Endothelial cell of umbilical vein (primary cell): ENCODE measurements at regions not wholly inside any gene's neighbourhood (a gene's known extent, or its start where the extent isn't known, plus 50 kb on each side); places are given as distances from the start of the nearest gene placed in this dataset.

Experiments
- BruUV-seq: library from RNA; stranded (reverse); fragments of 400-500 nt; replicated peaks from 2 replicates; lab custom pipeline; 2021; lab: Mats Ljungman, UMichigan
- CTCF ChIA-PET: fragments of 300-600, 350-600 bp; sonication (Branson Sonifier 250); formaldehyde crosslinking; loops from one replicate; lab custom pipeline; 2021; ENCODE audit warnings: antibody characterized with exemption, inconsistent platforms; lab: Charles Lee
- POLR2A ChIA-PET: fragments of 300-600, 350-600 bp; sonication (Branson Sonifier 250); formaldehyde crosslinking; loops from one replicate; lab custom pipeline; 2021; ENCODE audit warnings: antibody characterized with exemption, inconsistent platforms; lab: Charles Lee
- DNase-seq: peaks from one replicate; pipeline ENCODE4 v3.0.0-alpha.2; 2011; ENCODE audit warnings: low read depth, low spot score
- FAIRE-seq: peaks from 2 replicates; lab custom pipeline; 2011; peaks lifted over from hg19 to GRCh38; lab: Jason Lieb, UNC
- H2AFZ ChIP-seq: 2 replicates; pipeline ENCODE4 v1.6.0; 2012; ENCODE audit warnings: low read depth, low read length, control low read depth, inconsistent platforms
- H3K27ac ChIP-seq: 2 replicates; pipeline ENCODE4 v1.5.1; 2011; ENCODE audit warnings: low read depth, mild to moderate bottlenecking, control low read depth, low read length, moderate library complexity; ENCODE audit not compliant: insufficient read depth
- H3K27me3 ChIP-seq, 2 experiments: 2 replicates each; pipeline versions ENCODE4 v1.6.0 to v1.6.1; 2011; ENCODE audit warnings: low read length in 2 of 2, mixed read lengths in 1 of 2; ENCODE audit not compliant: control insufficient read depth in 2 of 2, insufficient read depth in 2 of 2
- H3K36me3 ChIP-seq, 2 experiments: 2 replicates in 1 of 2; 3 replicates in 1 of 2; pipeline ENCODE4 v1.5.1; 2011; ENCODE audit warnings: low read length in 2 of 2, mild to moderate bottlenecking in 1 of 2, moderate library complexity in 1 of 2; ENCODE audit not compliant: control insufficient read depth in 2 of 2, insufficient read depth in 2 of 2; ENCODE audit errors: extremely low read depth in 1 of 2
- H3K4me1 ChIP-seq: 3 replicates; pipeline ENCODE4 v1.5.1; 2011; ENCODE audit warnings: mild to moderate bottlenecking, low read length; ENCODE audit not compliant: control insufficient read depth, insufficient read depth; ENCODE audit errors: extremely low read depth
- H3K4me2 ChIP-seq: 2 replicates; pipeline ENCODE4 v1.6.1; 2011; ENCODE audit warnings: low read length, control low read depth, mixed read lengths; ENCODE audit not compliant: insufficient read depth
- H3K4me3 ChIP-seq, 3 experiments: fragments of 200-600 bp in 1 of 3; sonication (generic), shearing (Covaris generic) in 1 of 3; replicated peaks in 1 of 3; 2 replicates each; pipeline ENCODE4 v1.5.1; 2011 to 2016; ENCODE audit warnings: control low read depth in 3 of 3, low read length in 3 of 3, mild to moderate bottlenecking in 2 of 3, inconsistent platforms in 1 of 3, low read depth in 1 of 3, moderate library complexity in 1 of 3; ENCODE audit not compliant: insufficient read depth in 1 of 3
- H3K79me2 ChIP-seq: 2 replicates; pipeline ENCODE4 v1.6.0; 2012; ENCODE audit warnings: low read length, inconsistent platforms; ENCODE audit not compliant: control insufficient read depth, insufficient read depth
- H3K9ac ChIP-seq: replicated peaks from 2 replicates; pipeline ENCODE3; 2011; ENCODE audit warnings: low read length, control low read depth; ENCODE audit not compliant: insufficient read depth; ENCODE audit errors: extremely low read depth
- H3K9me1 ChIP-seq: replicated peaks from 3 replicates; pipeline ENCODE4 v1.6.0; 2011; ENCODE audit warnings: mild to moderate bottlenecking, low read length; ENCODE audit not compliant: control insufficient read depth, insufficient read depth; ENCODE audit errors: extremely low read depth
- H3K9me3 ChIP-seq: replicated peaks from 2 replicates; pipeline ENCODE4 v1.5.1; 2012; ENCODE audit warnings: low read length, inconsistent platforms; ENCODE audit not compliant: control insufficient read depth, insufficient read depth
- H4K20me1 ChIP-seq: replicated peaks from 2 replicates; pipeline ENCODE3; 2011; ENCODE audit warnings: mild to moderate bottlenecking, low read length; ENCODE audit not compliant: control insufficient read depth, insufficient read depth; ENCODE audit errors: extremely low read depth
- FOS ChIP-seq: IDR thresholded peaks from 2 replicates; pipeline ENCODE4 v1.6.1; 2011; ENCODE audit warnings: mild to moderate bottlenecking, low read length, moderate library complexity, borderline replicate concordance; ENCODE audit not compliant: insufficient read depth
- GATA2 ChIP-seq: IDR thresholded peaks from 2 replicates; pipeline ENCODE4 v1.7.0; 2011; ENCODE audit warnings: low read depth, mild to moderate bottlenecking, moderate library complexity, mixed read lengths, low read length; ENCODE audit not compliant: insufficient read length, insufficient read depth
- POLR2A ChIP-seq: IDR thresholded peaks from 2 replicates; pipeline ENCODE4 v1.6.1; 2012; ENCODE audit warnings: low read depth, mild to moderate bottlenecking, control low read depth, low read length
- POLR2AphosphoS5 ChIP-seq: IDR thresholded peaks from 2 replicates; pipeline ENCODE4 v1.6.1; 2012; ENCODE audit warnings: low read depth, mild to moderate bottlenecking, control low read depth, low read length, moderate library complexity; ENCODE audit not compliant: insufficient read depth
- dilution Hi-C: fragments of 300-500 bp; cut with MboI; formaldehyde crosslinking; loops from one replicate; pipeline ENCODE4 v1.15.0; 2019; ENCODE audit warnings: low sequenced_read_pairs; ENCODE audit not compliant: extremely low pct_ligation_motif_present
- intact Hi-C: fragments of 100-400 bp; cut with micrococcal nuclease; formaldehyde crosslinking; loops from one replicate; pipeline ENCODE4 v1.10.0; 2022
- TF ChIP-seq, protein P1 (sequence below): IDR thresholded peaks from 2 replicates; pipeline ENCODE4 v1.6.1; 2011; ENCODE audit not compliant: insufficient read depth, insufficient read length

DNA sequence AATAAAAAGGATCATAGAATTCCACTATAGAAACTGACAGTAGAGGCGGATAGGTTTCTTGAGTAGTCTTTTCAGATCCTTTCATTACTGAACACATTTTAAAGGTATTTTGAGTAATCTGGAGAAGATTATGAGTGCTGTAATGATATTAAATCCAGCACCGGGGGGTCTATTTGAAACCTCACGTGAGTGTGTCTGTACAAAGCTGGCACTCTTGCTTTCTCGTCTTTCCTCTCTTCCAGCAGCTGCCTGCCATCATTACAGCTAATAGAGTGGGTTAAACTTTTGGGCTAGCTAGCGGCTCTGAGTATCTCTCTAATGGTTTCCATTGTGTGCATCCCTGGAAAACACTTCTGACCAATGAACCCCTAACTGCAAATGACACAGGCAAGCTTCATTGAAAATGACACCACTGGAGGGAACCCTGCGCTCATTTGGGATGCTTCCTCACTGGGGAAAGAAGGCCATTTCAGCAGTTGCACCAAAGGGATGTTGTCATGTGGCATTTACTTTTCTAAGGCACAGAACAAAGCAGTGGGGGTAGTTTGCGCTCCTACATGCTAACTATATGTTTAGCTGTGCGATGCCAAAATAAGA is 101.0 kb downstream of the HRH4 start:
- Histone ChIP-seq H3K9ac (no peak overlapping the region), H3K4me2 (no peak overlapping the region), H3K27me3 (peaks cover 7 to 15% of the 10 kb centered on the region in 2 experiments), H3K4me3 (no peak overlapping the region), H2AFZ (no peak overlapping the region), H3K9me1 (no peaks in the 10 kb centered on the region), H3K4me1 (no peaks in the 10 kb centered on the region), H3K36me3 (no peaks in the 10 kb centered on the region), H3K79me2 (no peaks in the 10 kb centered on the region), H3K9me3 (no peaks in the 10 kb centered on the region), H3K27ac (no peak overlapping the region), H4K20me1 (no peaks in the 10 kb centered on the region)
- no TSS peak for BruUV-seq
- dilution Hi-C loops, result no loop called here
- FAIRE-seq (no peak), DNase-seq (no peak)
- TF ChIP-seq POLR2A (no peak), POLR2AphosphoS5 (no peak)
- POLR2A ChIA-PET, result no interaction called here
- intact Hi-C loops, result no loop called here
- CTCF ChIA-PET, result no interaction called here

DNA sequence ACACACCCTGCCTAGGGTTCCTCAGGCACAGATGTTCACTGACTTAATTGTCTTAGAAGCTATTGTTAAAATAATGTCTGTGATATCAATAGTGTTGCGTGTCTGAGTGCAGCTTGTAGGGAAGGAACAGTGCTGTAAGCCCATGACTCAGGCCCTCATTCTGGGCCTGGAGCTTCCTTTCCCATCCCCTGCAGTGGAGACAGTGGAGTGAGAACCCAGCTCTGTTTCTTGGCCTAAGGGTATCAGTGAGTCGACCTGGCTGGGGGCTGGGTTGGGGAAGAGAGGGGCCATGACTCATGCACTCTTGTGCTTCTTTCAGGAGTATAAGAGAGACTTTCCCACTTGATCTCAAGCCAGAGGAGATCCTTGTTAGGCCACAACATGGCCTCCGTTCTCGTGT is 106.8 kb downstream of the HRH4 start:
- Histone ChIP-seq H3K4me1 (no peaks in the 10 kb centered on the region), H3K4me3 (no peak overlapping the region), H4K20me1 (no peaks in the 10 kb centered on the region), H3K9ac (no peak overlapping the region), H2AFZ (no peak overlapping the region), H3K9me1 (no peaks in the 10 kb centered on the region), H3K27ac (no peak overlapping the region), H3K4me2 (no peak overlapping the region), H3K36me3 (no peaks in the 10 kb centered on the region), H3K27me3 (peaks cover 0 to 5% of the 10 kb centered on the region in 2 experiments), H3K79me2 (no peaks in the 10 kb centered on the region), H3K9me3 (no peaks in the 10 kb centered on the region)
- ChIA-PET POLR2A (no interaction called here), CTCF (interaction anchor here (1.3 kb wide), 1 partner anchor 11 kb away, joined by 3 read pairs; no protein-coding TSS in a partner anchor)
- intact Hi-C loops, result no loop called here
- BruUV-seq, result no TSS peak
- dilution Hi-C loops, result no loop called here
- peak; percentile 11 for DNase-seq
- FAIRE-seq, result peak; percentile 12
- no peak for TF ChIP-seq GATA2
- TF ChIP-seq POLR2AphosphoS5, result no peak
- peak; percentile 24 for TF ChIP-seq FOS
- TF ChIP-seq, protein P1, sequence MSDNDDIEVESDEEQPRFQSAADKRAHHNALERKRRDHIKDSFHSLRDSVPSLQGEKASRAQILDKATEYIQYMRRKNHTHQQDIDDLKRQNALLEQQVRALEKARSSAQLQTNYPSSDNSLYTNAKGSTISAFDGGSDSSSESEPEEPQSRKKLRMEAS, result no peak
